ENCODE measurements at regions not wholly inside any gene's neighbourhood (a gene's known extent, or its start where the extent isn't known, plus 50 kb on each side); places are given as distances from the start of the nearest gene placed in this dataset.

DNA sequence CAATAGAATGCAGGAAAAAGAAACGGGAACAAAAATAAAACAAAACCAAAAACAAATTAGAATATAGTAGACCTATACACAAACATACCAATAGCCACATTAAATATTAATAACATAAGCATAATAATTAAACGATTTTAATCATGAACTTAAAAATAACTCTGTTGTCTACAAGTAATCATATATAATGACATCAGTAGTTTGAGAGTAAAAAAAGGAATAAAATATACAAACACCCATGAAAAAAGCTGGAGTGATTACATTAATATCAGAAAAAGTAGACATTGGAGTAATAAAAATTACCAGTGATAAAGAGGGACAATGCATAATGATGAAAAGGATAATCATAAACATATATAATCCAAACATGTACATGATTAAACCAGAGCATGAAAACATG is 181.8 kb downstream of the ATXN7L3B start:
- TF ChIP-seq POLR2A (IDR thresholded peaks at IDR 0.05) (no peak), CTCF (IDR thresholded peaks at IDR 0.05) (no peak)

All from testis (tissue), 2 donors.